ENCODE measurements at regions not wholly inside any gene's neighbourhood (a gene's known extent, or its start where the extent isn't known, plus 50 kb on each side); places are given as distances from the start of the nearest gene placed in this dataset.

GRCh38 chr1:213549982-213550381 lies 437.8 kb upstream of the PROX1 start:
- no peak overlapping the region for H3K9ac ChIP-seq (ENCODE audit: control insufficient read depth, extremely low read depth, insufficient read depth, low read length)
- H2AFZ ChIP-seq (ENCODE audit: control insufficient read depth, low read length) = no peak overlapping the region
- DNase-seq (ENCODE audit: low read depth, low spot score) (no peak), FAIRE-seq (no peak)
- no peaks in the 10 kb centered on the region for H4K20me1 ChIP-seq (ENCODE audit: control insufficient read depth, extremely low read depth, insufficient read depth, low read length)
- dilution Hi-C loops (cut with MboI; ENCODE audit: extremely low pct_ligation_motif_present, low sequenced_read_pairs) = no loop called here
- H3K27ac ChIP-seq (ENCODE audit: control insufficient read depth, insufficient read depth, low read length) = no peak overlapping the region
- no peak overlapping the region for H3K4me2 ChIP-seq (ENCODE audit: control insufficient read depth, extremely low read depth, insufficient read depth, low read depth, low read length)
- no peaks in the 10 kb centered on the region for H3K4me1 ChIP-seq (ENCODE audit: control insufficient read depth, extremely low read depth, insufficient read depth, low read length)
- no peaks in the 10 kb centered on the region for H3K27me3 ChIP-seq (ENCODE audit: control insufficient read depth, extremely low read depth, insufficient read depth, low read length)
- TF ChIP-seq EZH2 (IDR thresholded peaks at IDR 0.05; ENCODE audit: low read length) (no peak), CTCF (optimal IDR thresholded peaks at IDR 0.05 in 1 of 3, IDR thresholded peaks at IDR 0.05 in 1 of 3, conservative IDR thresholded peaks at IDR 0.05 in 1 of 3; ENCODE audit: extremely low read depth in 1 of 3, insufficient read depth in 2 of 3, low read length in 3 of 3) (no peak)
- H3K36me3 ChIP-seq (ENCODE audit: control insufficient read depth in 2 of 2, extremely low read depth in 1 of 2, insufficient read depth in 2 of 2, low read length in 2 of 2) = no peaks in the 10 kb centered on the region
- H3K79me2 ChIP-seq (ENCODE audit: control insufficient read depth, insufficient read depth, low read length) = no peaks in the 10 kb centered on the region
- no peaks in the 10 kb centered on the region for H3K9me3 ChIP-seq (ENCODE audit: control insufficient read depth, low read depth, low read length)
- no peaks in the 10 kb centered on the region for H3K9me1 ChIP-seq (ENCODE audit: control insufficient read depth, extremely low read depth, insufficient read depth, low read length)
- no peak overlapping the region for H3K4me3 ChIP-seq (ENCODE audit: control insufficient read depth in 2 of 3, extremely low read depth in 1 of 3, insufficient read depth in 2 of 3, low read depth in 1 of 3, low read length in 3 of 3)

GRCh38 chr1:213550804-213551203 lies 437.0 kb upstream of the PROX1 start:
- dilution Hi-C loops (cut with MboI; ENCODE audit: extremely low pct_ligation_motif_present, low sequenced_read_pairs) = no loop called here
- FAIRE-seq (no peak), DNase-seq (ENCODE audit: low read depth, low spot score) (no peak)
- Histone ChIP-seq H3K9me3 (ENCODE audit: control insufficient read depth, low read depth, low read length) (no peaks in the 10 kb centered on the region), H3K27me3 (ENCODE audit: control insufficient read depth, extremely low read depth, insufficient read depth, low read length) (no peaks in the 10 kb centered on the region), H3K27ac (ENCODE audit: control insufficient read depth, insufficient read depth, low read length) (no peak overlapping the region), H4K20me1 (ENCODE audit: control insufficient read depth, extremely low read depth, insufficient read depth, low read length) (no peaks in the 10 kb centered on the region), H3K36me3 (ENCODE audit: control insufficient read depth in 2 of 2, extremely low read depth in 1 of 2, insufficient read depth in 2 of 2, low read length in 2 of 2) (no peaks in the 10 kb centered on the region), H3K4me2 (ENCODE audit: control insufficient read depth, extremely low read depth, insufficient read depth, low read depth, low read length) (no peak overlapping the region), H2AFZ (ENCODE audit: control insufficient read depth, low read length) (no peak overlapping the region), H3K9me1 (ENCODE audit: control insufficient read depth, extremely low read depth, insufficient read depth, low read length) (no peaks in the 10 kb centered on the region), H3K79me2 (ENCODE audit: control insufficient read depth, insufficient read depth, low read length) (no peaks in the 10 kb centered on the region), H3K4me1 (ENCODE audit: control insufficient read depth, extremely low read depth, insufficient read depth, low read length) (no peaks in the 10 kb centered on the region), H3K4me3 (ENCODE audit: control insufficient read depth in 2 of 3, extremely low read depth in 1 of 3, insufficient read depth in 2 of 3, low read depth in 1 of 3, low read length in 3 of 3) (no peak overlapping the region), H3K9ac (ENCODE audit: control insufficient read depth, extremely low read depth, insufficient read depth, low read length) (no peak overlapping the region)
- TF ChIP-seq EZH2 (IDR thresholded peaks at IDR 0.05; ENCODE audit: low read length) = no peak
- no peak for TF ChIP-seq CTCF (optimal IDR thresholded peaks at IDR 0.05 in 1 of 3, IDR thresholded peaks at IDR 0.05 in 1 of 3, conservative IDR thresholded peaks at IDR 0.05 in 1 of 3; ENCODE audit: extremely low read depth in 1 of 3, insufficient read depth in 2 of 3, low read length in 3 of 3)
